HG03175 (cell line): ENCODE measurements at regions not wholly inside any gene's neighbourhood (a gene's known extent, or its start where the extent isn't known, plus 50 kb on each side); places are given as distances from the start of the nearest gene placed in this dataset.

Experiments used
- ATAC-seq: cut with Tn5 transposase; IDR thresholded peaks from one replicate; pipeline ENCODE4 v1.9.1; 2021; ENCODE audit warnings: mild to moderate bottlenecking, moderate library complexity; ENCODE audit not compliant: unreplicated experiment

DNA sequence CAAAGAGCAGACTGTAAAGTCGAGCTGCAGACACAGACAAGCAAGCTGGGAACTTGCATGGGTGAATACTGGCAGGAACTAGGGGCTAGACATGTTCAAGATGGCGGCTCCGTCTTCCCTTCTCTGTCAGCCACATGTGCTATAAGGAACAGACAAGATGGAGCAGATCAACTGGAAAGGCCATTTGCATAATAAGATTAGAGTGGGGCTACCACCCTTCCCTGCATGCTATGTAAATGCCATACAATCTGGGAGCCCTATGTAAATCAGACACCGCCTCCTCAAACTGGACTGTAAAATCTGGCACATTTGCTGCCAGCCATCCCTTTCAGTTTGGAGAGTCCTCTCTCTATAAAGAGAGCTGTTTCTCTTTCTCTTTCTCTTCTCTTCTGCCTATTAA lies 640.1 kb upstream of the CDH8 start:
- ATAC-seq, result no peak

DNA sequence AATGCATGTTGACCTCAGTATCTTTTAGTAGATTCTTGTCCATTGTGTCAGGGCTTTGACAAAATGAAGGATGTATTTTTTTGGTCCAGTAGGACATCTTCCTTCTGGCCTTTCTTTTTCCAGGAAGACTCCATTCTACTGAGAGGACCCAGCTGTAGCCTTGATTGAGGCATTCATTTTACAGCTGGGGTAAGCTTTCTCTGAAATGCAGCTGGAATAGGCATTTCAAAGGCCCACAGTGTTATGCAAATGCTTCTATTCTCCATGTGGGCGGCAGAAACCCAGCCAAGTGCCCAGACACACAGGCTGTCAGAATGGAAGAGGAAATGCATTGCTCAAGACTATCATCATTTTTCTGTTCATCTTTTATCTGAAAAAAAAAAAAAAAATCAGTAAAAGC lies 629.0 kb upstream of the CDH8 start:
- ATAC-seq, result no peak

- ATAC-seq, result no peak
Measured at GRCh38 chr16:62664566-62664965, 628.3 kb upstream of the CDH8 start.

GRCh38 chr16:62661435-62661834 lies 625.2 kb upstream of the CDH8 start:
- no peak for ATAC-seq

DNA sequence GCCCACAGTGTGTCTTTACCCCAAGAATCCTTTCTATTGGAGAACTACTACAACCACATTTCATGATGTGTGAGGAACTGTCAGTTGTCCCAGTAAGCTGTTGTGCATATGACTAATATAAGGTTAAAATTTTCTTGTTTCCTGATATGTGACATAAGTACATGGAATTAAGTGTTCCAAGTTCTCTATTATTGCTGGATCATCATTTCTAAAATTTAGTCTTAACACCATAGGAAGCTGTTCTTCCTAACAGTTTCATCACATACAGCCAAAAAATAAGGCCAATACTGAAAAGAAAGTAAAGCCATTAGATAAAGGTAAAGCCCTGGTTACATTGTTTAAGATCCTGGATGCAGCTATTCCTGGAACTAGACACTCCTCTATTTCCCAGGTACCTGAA lies 620.9 kb upstream of the CDH8 start:
- ATAC-seq, result no peak

GRCh38 chr16:62652441-62653120 lies 616.3 kb upstream of the CDH8 start:
- no peak for ATAC-seq

- no peak for ATAC-seq
Measured at GRCh38 chr16:62648256-62648655, 612.0 kb upstream of the CDH8 start.

- no peak for ATAC-seq
Measured at GRCh38 chr16:62644030-62644812, 608.0 kb upstream of the CDH8 start.

DNA sequence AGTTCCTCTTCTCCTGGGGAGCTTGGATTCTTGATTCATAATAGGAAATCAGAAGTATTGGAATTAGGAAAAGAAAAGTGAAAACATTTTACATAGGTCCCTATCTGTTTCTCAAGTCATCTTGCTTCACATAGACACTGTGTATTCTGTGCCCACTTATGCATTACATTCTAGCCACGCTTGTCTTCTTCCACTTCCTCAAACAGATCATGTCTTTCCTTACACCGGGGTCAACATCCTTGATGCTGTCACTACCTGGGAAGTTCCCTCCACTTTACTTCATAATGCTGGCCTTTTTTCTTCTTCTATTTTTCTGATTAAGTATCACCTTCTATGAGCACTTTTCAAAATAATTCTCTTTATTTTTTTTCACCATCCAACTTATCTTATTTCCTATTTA lies 606.4 kb upstream of the CDH8 start:
- ATAC-seq, result no peak

DNA sequence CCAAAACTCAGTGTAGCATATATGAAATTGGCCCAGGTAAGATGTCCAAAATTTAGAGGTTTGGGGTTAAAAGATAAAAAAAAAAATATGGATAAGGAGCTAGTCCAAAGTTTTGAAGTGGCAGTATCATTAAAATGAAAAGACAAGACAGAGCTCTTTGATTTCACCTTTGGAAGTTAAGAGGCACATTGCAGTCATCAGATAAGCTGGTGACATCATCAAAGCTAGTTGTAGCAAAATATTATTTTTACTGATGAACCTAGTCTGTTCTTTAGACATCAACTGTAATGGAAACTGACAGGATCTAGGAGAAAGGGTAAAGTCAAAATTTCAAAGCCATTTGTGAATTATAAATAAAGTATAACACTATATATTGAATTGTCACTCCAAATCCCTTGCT lies 603.7 kb upstream of the CDH8 start:
- no peak for ATAC-seq

DNA sequence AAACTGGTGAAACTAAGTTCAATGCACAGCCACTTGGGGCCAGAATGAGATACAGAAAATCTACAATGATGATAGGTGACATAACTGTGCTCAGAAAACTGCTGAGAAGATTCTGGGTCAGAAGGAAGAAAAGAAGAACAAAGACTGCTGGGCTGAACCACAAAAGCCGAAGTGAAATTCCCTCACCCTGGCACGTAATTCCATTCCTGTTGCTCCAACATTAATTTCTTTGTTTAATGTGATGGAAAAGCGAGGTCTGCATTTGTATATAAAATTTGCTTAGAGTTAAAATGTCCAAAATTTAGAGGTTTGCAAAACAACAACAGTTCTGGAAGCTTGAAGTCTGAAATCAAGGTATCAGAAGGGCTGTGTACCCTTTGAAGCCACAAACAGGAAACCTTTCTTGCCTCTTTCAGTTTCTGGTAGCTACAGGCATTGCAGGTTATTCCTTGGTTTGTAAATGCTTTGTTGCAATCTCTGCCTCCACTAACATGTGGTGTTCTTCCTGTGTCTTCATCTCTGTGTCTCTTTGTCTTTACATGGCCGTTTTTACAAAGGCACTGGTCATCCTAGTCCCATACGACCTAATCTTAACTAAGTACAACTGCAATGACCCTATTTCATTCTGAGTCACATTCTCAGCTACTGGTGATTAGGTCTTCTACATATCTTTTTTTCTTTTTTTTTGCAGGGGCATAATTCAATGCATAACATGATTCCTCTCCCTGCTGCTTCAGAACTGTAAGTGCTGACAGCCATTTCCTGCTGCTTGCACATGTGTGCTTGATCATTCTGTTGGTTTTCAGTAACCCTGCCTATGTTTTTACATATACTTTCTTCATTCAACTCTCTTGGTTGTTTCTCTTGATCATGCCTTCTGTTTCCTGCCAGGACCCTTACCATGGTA lies 603.0 kb upstream of the CDH8 start:
- peak; percentile 81 for ATAC-seq

DNA sequence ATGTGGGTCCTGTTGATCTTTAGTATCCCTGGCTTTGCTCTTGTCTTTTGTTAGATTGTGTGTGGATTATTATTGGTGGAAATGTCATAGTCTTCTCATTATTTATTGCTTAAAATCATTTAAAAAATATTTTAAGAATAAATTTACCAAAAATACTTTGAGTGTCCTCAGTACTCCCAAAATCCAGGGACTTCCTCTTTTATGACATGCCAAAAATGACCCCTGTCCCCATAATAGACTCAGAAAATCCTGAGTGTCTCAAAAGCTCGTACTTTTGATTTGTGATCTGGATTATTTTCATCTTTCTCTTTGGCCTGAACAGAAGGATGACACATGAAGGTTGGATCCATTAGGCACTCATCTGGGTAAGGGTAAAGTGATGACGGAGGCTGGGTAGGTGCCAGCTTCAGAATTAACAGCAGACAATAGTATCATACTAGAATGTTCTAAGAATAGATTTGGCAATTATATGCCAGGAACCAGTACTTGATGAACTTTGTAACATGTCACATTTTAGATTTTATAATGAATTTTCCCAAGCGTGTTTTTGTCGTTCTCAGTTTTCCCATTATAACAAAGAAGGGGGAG lies 602.2 kb upstream of the CDH8 start:
- no peak for ATAC-seq

GRCh38 chr16:62625326-62625725 lies 589.1 kb upstream of the CDH8 start:
- no peak for ATAC-seq

GRCh38 chr16:62620275-62620674 lies 584.0 kb upstream of the CDH8 start:
- no peak for ATAC-seq

DNA sequence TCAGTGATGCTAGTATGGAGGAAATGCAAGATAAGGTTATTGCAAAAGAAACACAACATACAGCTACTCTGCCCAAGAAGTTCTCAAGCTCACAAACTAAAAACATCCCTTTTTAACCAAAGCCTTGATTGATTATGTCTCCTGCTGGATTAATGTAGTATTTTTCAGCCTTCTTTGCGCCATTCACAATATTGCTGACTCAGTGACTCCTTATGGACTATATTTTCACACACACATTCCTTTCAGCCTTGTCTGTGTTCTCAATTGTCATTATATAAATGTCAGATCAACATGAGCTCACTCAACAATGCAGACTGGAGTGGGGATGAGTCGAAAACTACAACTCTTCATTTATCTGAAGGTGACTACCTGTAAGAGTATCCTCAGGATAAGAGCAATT lies 579.3 kb upstream of the CDH8 start:
- no peak for ATAC-seq

DNA sequence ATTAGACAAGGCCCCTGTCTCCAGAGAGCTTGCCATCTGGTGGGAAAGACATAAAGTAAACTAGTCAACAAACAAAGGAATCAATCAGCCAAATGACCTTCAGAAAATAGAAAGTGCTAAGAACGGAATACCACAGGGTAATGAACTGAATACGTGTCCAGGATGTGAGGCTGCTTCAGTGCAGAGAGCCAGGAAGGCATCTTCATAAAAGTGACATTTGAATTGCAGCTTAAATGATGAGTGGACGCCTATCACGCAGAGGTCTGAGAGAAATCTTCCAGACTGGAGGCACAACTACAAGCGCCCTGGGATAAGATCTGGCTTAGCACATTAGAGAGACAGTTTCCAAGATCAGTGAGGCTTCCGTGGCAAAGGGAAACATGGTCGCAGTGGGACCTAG lies 574.1 kb upstream of the CDH8 start:
- ATAC-seq, result no peak

DNA sequence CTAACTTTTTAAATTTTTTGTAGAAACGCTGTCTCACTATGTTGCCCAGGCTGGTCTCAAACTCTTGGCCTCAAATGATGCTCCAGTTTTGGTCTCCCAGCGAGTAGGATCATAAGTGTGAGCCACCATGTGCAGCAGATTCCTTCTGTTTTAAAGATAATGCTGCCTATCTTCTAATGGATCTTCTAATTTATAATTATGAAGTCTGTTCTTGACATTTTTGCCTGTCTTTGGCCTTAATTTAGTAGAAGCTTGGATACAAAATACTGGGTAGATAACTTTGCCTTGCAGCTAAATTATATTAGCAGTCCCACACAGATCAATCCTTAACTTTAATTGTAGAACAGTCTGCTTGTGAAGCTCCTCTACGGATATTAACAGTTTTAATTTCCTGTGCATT lies 566.6 kb upstream of the CDH8 start:
- no peak for ATAC-seq

GRCh38 chr16:62597875-62598274 lies 561.6 kb upstream of the CDH8 start:
- ATAC-seq, result no peak

- ATAC-seq, result no peak
Measured at GRCh38 chr16:62596584-62596983, 560.3 kb upstream of the CDH8 start.

DNA sequence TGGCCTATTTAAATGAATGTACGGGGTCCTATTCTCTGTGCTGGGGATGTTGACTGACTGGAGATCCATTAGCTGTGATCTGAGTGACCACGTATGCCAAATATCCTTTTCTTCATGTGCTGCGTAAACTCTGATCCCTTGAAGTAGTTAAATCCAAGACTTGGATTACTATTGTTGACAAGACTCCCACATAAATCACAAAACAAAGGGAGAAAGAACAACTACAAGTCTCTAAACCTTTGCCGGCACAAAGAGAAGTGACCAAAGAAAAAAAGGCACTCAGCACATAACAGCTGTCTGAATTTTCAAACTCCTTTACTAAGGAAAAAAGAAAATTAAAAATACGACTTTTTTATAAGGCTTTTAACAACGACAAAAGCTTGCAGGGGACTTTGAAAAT lies 559.9 kb upstream of the CDH8 start:
- no peak for ATAC-seq

DNA sequence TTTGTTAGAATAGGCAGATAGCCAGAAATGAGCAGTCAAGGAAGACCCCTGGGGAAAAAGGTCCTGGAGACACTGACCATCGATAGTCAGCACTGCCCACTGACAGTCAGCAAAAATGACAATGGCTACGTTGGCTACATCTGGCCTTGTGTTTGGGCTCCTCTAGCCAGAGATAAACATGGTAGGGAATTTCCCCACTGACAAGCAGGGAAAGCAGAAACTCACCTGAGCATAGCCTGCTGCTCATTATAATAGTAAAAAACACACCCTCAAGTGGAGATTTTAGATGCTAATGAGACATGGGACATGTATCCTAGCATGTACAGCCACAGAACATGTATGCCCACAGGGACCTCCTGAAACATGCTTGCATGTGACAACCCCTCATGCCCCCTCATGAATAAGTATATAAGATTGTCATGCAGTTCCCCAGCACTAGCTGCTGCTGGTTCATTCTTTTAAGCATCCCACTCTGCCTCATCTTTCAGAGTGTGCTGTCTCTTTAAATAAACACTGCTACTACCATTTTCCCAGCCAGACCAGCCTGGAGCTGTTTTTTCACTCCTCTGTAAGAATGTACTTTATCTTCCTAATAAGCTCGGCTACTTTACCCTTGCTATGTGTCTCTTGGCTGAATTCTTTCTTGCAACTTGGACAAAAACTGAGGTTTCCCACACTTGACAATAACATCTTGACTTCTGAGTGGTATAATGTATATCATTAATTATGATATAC lies 550.1 kb upstream of the CDH8 start:
- no peak for ATAC-seq
